ENCODE measurements at regions not wholly inside any gene's neighbourhood (a gene's known extent, or its start where the extent isn't known, plus 50 kb on each side); places are given as distances from the start of the nearest gene placed in this dataset.

DNA sequence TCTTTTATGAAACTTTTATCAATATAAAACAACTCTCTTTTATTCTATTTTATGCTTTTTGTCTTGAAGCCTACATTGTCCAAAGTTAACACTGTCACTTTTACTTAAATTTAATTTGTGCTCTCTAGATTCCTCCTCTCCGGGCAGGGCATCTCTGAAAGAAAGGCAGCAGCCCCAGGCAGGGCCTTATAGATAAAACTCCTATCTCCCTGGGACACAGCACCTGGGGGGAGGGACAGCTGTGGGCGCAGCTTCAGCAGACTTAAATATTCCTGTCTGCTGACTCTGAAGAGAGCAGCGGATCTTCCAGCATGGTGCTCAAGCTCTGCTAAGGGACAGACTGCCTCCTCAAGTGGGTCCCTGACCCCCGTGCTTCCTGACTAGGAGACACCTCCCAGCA, 447.7 kb upstream of the FANCL start:
- Histone ChIP-seq H3K36me3 (ENCODE audit: control insufficient read depth, insufficient read depth, low read length) (no peaks in the 10 kb centered on the region), H3K27me3 (ENCODE audit: control insufficient read depth, insufficient read depth, low read length) (no peaks in the 10 kb centered on the region), H3K4me3 (ENCODE audit: low read depth, low read length) (no peak overlapping the region)
- POLR2A ChIA-PET = no interaction called here
- CTCF ChIA-PET = no interaction called here
- no peak for DNase-seq (ENCODE audit: low read depth)
- TF ChIP-seq, protein P1, sequence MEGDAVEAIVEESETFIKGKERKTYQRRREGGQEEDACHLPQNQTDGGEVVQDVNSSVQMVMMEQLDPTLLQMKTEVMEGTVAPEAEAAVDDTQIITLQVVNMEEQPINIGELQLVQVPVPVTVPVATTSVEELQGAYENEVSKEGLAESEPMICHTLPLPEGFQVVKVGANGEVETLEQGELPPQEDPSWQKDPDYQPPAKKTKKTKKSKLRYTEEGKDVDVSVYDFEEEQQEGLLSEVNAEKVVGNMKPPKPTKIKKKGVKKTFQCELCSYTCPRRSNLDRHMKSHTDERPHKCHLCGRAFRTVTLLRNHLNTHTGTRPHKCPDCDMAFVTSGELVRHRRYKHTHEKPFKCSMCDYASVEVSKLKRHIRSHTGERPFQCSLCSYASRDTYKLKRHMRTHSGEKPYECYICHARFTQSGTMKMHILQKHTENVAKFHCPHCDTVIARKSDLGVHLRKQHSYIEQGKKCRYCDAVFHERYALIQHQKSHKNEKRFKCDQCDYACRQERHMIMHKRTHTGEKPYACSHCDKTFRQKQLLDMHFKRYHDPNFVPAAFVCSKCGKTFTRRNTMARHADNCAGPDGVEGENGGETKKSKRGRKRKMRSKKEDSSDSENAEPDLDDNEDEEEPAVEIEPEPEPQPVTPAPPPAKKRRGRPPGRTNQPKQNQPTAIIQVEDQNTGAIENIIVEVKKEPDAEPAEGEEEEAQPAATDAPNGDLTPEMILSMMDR (IDR thresholded peaks at IDR 0.05; ENCODE audit: insufficient read depth, low read depth, low read length) = no peak

DNA sequence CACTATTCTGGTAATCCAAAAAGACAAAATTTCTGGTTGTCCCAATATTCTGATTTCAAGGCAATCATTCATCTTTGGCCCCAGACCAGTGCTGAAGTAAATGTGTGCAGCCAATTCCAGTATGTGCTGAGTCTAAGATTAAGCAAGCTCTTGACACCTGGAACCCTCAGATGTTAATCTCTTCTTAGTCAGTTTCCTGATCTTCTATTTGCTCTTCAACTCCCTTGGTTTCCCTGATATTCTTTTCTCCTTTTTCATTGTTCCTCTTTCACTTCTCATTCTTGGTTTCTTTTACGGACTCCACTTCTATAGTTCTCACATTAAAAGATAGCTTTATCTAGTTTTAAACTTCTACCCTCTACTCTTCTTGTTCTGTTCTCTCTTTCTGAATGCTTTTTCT, 445.7 kb upstream of the FANCL start:
- no peaks in the 10 kb centered on the region for H3K36me3 ChIP-seq (ENCODE audit: control insufficient read depth, insufficient read depth, low read length)
- DNase-seq (ENCODE audit: low read depth) = no peak
- CTCF ChIA-PET = interaction anchor here (1.2 kb wide), 1 partner anchor 115 kb away, joined by 3 read pairs; no protein-coding TSS in a partner anchor
- TF ChIP-seq, protein P1 (IDR thresholded peaks at IDR 0.05; ENCODE audit: insufficient read depth, low read depth, low read length) = no peak
- H3K27me3 ChIP-seq (ENCODE audit: control insufficient read depth, insufficient read depth, low read length) = no peaks in the 10 kb centered on the region
- POLR2A ChIA-PET = no interaction called here
- no peak overlapping the region for H3K4me3 ChIP-seq (ENCODE audit: low read depth, low read length)

DNA sequence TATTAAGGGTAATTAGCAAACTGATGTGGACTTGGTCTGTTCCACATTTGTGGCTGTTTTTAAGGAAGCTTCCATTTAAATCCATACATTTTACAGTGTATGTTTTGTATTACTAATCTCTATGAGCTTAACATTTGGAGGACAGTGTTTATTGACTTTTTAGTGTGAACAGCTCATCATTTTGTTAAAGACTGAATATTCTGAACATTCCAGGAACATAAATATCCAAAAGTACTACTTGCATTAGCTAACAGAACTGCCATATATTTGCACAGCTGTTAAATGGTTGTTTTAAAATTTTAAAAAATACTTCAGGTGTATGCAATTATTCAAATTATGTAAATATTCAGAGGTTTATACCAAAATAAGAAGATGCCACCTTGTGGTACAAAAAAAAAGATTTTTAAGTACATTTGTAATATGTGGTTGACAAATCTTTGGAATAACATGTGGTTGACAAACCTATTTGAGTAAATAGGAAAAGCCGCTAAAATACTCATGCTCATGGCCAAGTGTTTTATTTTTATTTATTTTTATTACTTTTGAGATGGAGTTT, 439.7 kb upstream of the FANCL start:
- TF ChIP-seq, protein P1 (IDR thresholded peaks at IDR 0.05; ENCODE audit: insufficient read depth, low read depth, low read length) = no peak
- CTCF ChIA-PET = interaction anchor here (0.7 to 1.9 kb wide), 5 partner anchors 10 to 921 kb away, joined by 3 to 16 read pairs (median 5); no protein-coding TSS in a partner anchor
- DNase-seq (ENCODE audit: low read depth) = no peak
- POLR2A ChIA-PET = no interaction called here
- Histone ChIP-seq H3K27me3 (ENCODE audit: control insufficient read depth, insufficient read depth, low read length) (no peaks in the 10 kb centered on the region), H3K36me3 (ENCODE audit: control insufficient read depth, insufficient read depth, low read length) (no peaks in the 10 kb centered on the region), H3K4me3 (ENCODE audit: low read depth, low read length) (no peak overlapping the region)

DNA sequence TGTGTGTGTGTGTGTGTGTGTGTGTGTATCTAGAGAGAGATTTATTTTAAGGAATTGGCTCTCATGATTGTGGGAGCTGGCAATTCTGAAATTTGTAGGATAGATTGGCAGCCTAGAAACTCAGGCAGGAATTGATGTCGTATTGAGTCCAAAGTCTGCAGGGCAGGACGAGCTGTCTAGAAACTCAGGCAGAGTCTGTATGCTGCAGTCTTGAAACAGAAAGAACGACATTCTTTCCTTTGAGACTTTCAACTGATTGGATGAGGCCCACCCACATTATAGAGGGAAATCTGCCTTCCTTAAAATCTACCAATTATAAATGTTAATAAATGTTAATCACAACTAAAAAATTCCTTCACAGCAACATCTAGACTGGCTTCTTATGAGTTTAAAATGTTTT, 436.6 kb upstream of the FANCL start:
- no peak overlapping the region for H3K4me3 ChIP-seq (ENCODE audit: low read depth, low read length)
- no peak for DNase-seq (ENCODE audit: low read depth)
- no peaks in the 10 kb centered on the region for H3K27me3 ChIP-seq (ENCODE audit: control insufficient read depth, insufficient read depth, low read length)
- TF ChIP-seq, protein P1 (IDR thresholded peaks at IDR 0.05; ENCODE audit: insufficient read depth, low read depth, low read length) = no peak
- H3K36me3 ChIP-seq (ENCODE audit: control insufficient read depth, insufficient read depth, low read length) = no peaks in the 10 kb centered on the region
- POLR2A ChIA-PET = no interaction called here
- CTCF ChIA-PET = interaction anchor here (0.6 kb wide), 1 partner anchor 102 kb away, joined by 3 read pairs; no protein-coding TSS in a partner anchor

DNA sequence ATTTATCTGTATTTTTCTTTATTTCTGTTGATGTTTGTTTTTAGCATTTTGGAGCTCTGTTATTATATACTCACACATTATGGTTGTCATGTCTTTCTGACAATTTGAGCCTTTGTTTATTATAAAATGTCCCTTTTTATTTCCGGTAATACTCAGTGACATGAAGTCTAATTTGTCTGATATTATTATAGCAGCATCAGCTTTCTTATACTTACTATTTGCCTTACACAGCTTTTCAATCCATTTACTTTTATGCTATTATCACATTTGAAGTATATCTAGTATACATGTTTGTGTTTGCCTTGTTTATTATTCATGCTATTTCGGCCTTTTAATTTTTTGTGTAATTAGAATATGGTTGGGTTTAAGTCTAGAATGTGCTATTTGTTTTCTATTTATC, 430.6 kb upstream of the FANCL start:
- ChIA-PET POLR2A (no interaction called here), CTCF (no interaction called here)
- H3K36me3 ChIP-seq (ENCODE audit: control insufficient read depth, insufficient read depth, low read length) = no peaks in the 10 kb centered on the region
- no peak overlapping the region for H3K4me3 ChIP-seq (ENCODE audit: low read depth, low read length)
- TF ChIP-seq, protein P1 (IDR thresholded peaks at IDR 0.05; ENCODE audit: insufficient read depth, low read depth, low read length) = no peak
- H3K27me3 ChIP-seq (ENCODE audit: control insufficient read depth, insufficient read depth, low read length) = no peaks in the 10 kb centered on the region
- DNase-seq (ENCODE audit: low read depth) = no peak
